NCI-H460 (cell line): ENCODE measurements at regions not wholly inside any gene's neighbourhood (a gene's known extent, or its start where the extent isn't known, plus 50 kb on each side); places are given as distances from the start of the nearest gene placed in this dataset.

Experiments used
- DNase-seq: peaks from one replicate; pipeline ENCODE4 v3.0.0-alpha.2; 2016; ENCODE audit warnings: low read depth; ENCODE audit errors: extremely low read depth

- DNase-seq: no peak
These were observed 1031.3 kb downstream of the C4orf33 start for GRCh38 chr4:130127297-130127696.

- DNase-seq: no peak
These were observed 1035.6 kb downstream of the C4orf33 start for GRCh38 chr4:130131536-130131935.

GRCh38 chr4:130141651-130142050, 1045.7 kb downstream of the C4orf33 start:
- no peak for DNase-seq

GRCh38 chr4:130143656-130144055, 1047.7 kb downstream of the C4orf33 start:
- no peak for DNase-seq

- no peak for DNase-seq
These were observed 1050.8 kb downstream of the C4orf33 start for GRCh38 chr4:130146773-130147172.

GRCh38 chr4:130147641-130148040, 1051.7 kb downstream of the C4orf33 start:
- DNase-seq: no peak

- DNase-seq: no peak
These were observed 1058.9 kb downstream of the C4orf33 start for GRCh38 chr4:130154901-130155300.

GRCh38 chr4:130163701-130164100, 1067.7 kb downstream of the C4orf33 start:
- DNase-seq: no peak

- no peak for DNase-seq
These were observed 1069.4 kb downstream of the C4orf33 start for GRCh38 chr4:130165381-130165780.

GRCh38 chr4:130172156-130172555, 1076.2 kb downstream of the C4orf33 start:
- no peak for DNase-seq

- DNase-seq: no peak
These were observed 1082.2 kb downstream of the C4orf33 start for GRCh38 chr4:130178106-130178505.

GRCh38 chr4:130183096-130183495, 1087.1 kb downstream of the C4orf33 start:
- no peak for DNase-seq

- no peak for DNase-seq
These were observed 1087.8 kb downstream of the C4orf33 start for GRCh38 chr4:130183766-130184165.

GRCh38 chr4:130185123-130185522, 1089.2 kb downstream of the C4orf33 start:
- DNase-seq: no peak

- DNase-seq: no peak
These were observed 1091.0 kb downstream of the C4orf33 start for GRCh38 chr4:130186931-130187330.

- no peak for DNase-seq
These were observed 1091.6 kb downstream of the C4orf33 start for GRCh38 chr4:130187587-130187986.

- DNase-seq: no peak
These were observed 1096.8 kb downstream of the C4orf33 start for GRCh38 chr4:130192787-130193186.

- DNase-seq: no peak
These were observed 1102.0 kb downstream of the C4orf33 start for GRCh38 chr4:130197946-130198345.

GRCh38 chr4:130203571-130203970, 1107.6 kb downstream of the C4orf33 start:
- no peak for DNase-seq

- peak; percentile 52 for DNase-seq
These were observed 1114.9 kb downstream of the C4orf33 start for GRCh38 chr4:130210864-130211263.

GRCh38 chr4:130214268-130214667, 1118.3 kb downstream of the C4orf33 start:
- DNase-seq: no peak

- DNase-seq: no peak
These were observed 1137.6 kb downstream of the C4orf33 start for GRCh38 chr4:130233377-130234047.

GRCh38 chr4:130238121-130238520, 1142.2 kb downstream of the C4orf33 start:
- DNase-seq: no peak
